HG03139 (cell line): ENCODE measurements at regions not wholly inside any gene's neighbourhood (a gene's known extent, or its start where the extent isn't known, plus 50 kb on each side); places are given as distances from the start of the nearest gene placed in this dataset.

Source experiments
- ATAC-seq: cut with Tn5 transposase; IDR thresholded peaks from one replicate; pipeline ENCODE4 v1.9.1; 2021; ENCODE audit not compliant: unreplicated experiment

DNA sequence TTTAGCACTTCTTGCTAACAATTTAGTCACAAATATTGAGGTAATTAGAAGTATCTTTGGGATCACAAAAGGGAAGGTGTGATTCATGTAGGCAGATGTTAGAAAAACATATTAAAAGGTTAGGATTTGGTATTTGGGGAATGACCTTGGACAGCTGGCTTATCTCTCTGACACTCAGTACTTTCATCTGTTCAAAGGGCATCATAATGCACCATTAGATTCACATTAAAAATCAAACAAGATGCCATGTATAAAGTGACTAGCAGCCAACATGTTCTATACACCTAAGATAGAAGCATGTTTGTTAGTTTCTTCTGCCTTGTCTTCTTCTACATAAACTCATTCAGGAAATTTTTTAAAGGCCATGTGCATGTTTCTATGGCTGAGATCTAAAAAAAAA, 56.5 kb upstream of the ESRRG start:
- ATAC-seq = no peak

DNA sequence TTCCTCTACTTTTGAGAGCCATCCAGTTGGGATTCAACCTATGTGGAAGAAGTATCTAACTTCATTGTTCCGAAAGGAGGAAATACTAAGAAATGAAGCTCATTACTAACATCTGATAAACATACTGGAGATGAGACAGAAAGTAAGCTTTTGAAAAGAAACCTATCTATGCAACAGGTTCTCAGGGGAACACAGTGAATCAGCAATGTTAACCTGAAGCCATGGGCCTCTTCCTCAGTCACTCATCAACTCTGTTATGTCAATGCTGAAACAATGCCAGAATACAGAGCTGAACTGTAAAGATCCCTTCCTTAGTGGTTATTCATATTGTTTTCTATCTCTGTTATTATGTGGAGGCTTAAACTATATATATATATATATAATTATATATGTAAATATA, 55.5 kb upstream of the ESRRG start:
- no peak for ATAC-seq

DNA sequence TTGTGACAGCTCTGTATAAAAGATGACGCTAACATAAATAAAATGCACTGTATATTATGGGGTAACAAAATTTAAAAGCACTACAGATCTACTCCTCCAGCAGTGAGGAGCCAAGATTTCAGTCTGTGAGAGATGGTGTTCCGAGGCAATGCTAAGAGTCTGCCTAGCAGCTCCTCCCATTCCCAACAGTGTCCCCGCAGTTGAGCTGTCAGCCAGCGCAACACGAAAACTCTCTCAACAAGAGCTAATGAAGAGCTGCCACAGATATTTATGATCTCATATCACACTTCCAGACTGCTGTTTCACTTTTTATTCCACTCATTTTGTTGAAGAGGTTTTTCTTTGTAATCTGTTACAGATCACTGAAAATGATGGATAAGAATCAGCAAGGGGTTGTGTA, 53.9 kb upstream of the ESRRG start:
- no peak for ATAC-seq
